Colonic mucosa (tissue), 4 donors: ENCODE measurements at regions not wholly inside any gene's neighbourhood (a gene's known extent, or its start where the extent isn't known, plus 50 kb on each side); places are given as distances from the start of the nearest gene placed in this dataset.

Source experiments
- DNase-seq: peaks from one replicate; pipeline ENCODE4 v3.0.0-alpha.2; 2020
- H3K27ac ChIP-seq: fragments of 200-600 bp; one replicate; pipeline ENCODE4 v1.8.0; 2021
- H3K27me3 ChIP-seq: fragments of 200-600 bp; one replicate; pipeline ENCODE4 v1.8.0; 2021
- H3K36me3 ChIP-seq: fragments of 200-600 bp; one replicate; pipeline ENCODE4 v1.8.0; 2021
- H3K4me1 ChIP-seq: fragments of 200-600 bp; one replicate; pipeline ENCODE4 v1.8.0; 2021; ENCODE audit warnings: mild to moderate bottlenecking
- H3K4me3 ChIP-seq: fragments of 200-600 bp; one replicate; pipeline ENCODE4 v1.8.0; 2021
- H3K9ac ChIP-seq, 2 donors: one replicate each; pipeline ENCODE4 v1.7.0; 2013; ENCODE audit warnings: control low read depth in 2 of 2, low read depth in 2 of 2, low read length in 2 of 2
- H3K9me3 ChIP-seq: fragments of 200-600 bp; one replicate; pipeline ENCODE4 v1.8.0; 2021
- CTCF ChIP-seq: fragments of 200-600 bp; IDR thresholded peaks from one replicate; pipeline ENCODE4 v1.8.0; 2022; ENCODE audit warnings: antibody characterized with exemption, mild to moderate bottlenecking
- intact Hi-C: fragments of 100-400 bp; cut with DNase I; formaldehyde crosslinking; loops from one replicate; pipeline ENCODE4 v1.14.1; 2022
- donor health status: healthy.
- donor health status: DM: no; HTN: no; CAD: no.
- donor health status: DM: no; HTN: no; CAD: no.

- no peaks in the 10 kb centered on the region for H3K27me3 ChIP-seq
- no peak for DNase-seq
- H3K4me3 ChIP-seq, result no peak overlapping the region
- intact Hi-C loops, result no loop called here
- H3K9me3 ChIP-seq, result no peaks in the 10 kb centered on the region
- H3K4me1 ChIP-seq, result no peaks in the 10 kb centered on the region
- H3K9ac ChIP-seq, result no peak overlapping the region
- no peaks in the 10 kb centered on the region for H3K36me3 ChIP-seq
- no peak overlapping the region for H3K27ac ChIP-seq
- no peak for TF ChIP-seq CTCF
These were observed 156.6 kb upstream of the MTNR1B start for GRCh38 chr11:92812841-92813240.

GRCh38 chr11:92819830-92820229 lies 149.6 kb upstream of the MTNR1B start:
- Histone ChIP-seq H3K36me3 (no peaks in the 10 kb centered on the region), H3K27me3 (no peaks in the 10 kb centered on the region), H3K4me3 (no peak overlapping the region), H3K9me3 (no peaks in the 10 kb centered on the region), H3K4me1 (no peaks in the 10 kb centered on the region), H3K27ac (no peak overlapping the region), H3K9ac (no peak overlapping the region)
- no peak for DNase-seq
- TF ChIP-seq CTCF, result no peak
- intact Hi-C loops, result no loop called here

- Histone ChIP-seq H3K4me1 (no peaks in the 10 kb centered on the region), H3K27me3 (no peaks in the 10 kb centered on the region)
- no peak for DNase-seq
These were observed 148.6 kb upstream of the MTNR1B start for GRCh38 chr11:92820860-92821259.

GRCh38 chr11:92822410-92822809 lies 147.0 kb upstream of the MTNR1B start:
- no peak for DNase-seq
- no peak overlapping the region for H3K9ac ChIP-seq
- intact Hi-C loops, result no loop called here
- no peak for TF ChIP-seq CTCF
- H3K4me3 ChIP-seq, result no peak overlapping the region
- H3K27me3 ChIP-seq, result no peaks in the 10 kb centered on the region
- no peak overlapping the region for H3K27ac ChIP-seq
- H3K9me3 ChIP-seq, result no peaks in the 10 kb centered on the region
- no peaks in the 10 kb centered on the region for H3K4me1 ChIP-seq
- no peaks in the 10 kb centered on the region for H3K36me3 ChIP-seq

More at GRCh38 chr11:92820860-92821259, 148.6 kb upstream of the MTNR1B start:
- intact Hi-C loops, result no loop called here
- TF ChIP-seq CTCF, result no peak
- no peaks in the 10 kb centered on the region for H3K36me3 ChIP-seq
- H3K9ac ChIP-seq, result no peak overlapping the region
- H3K27ac ChIP-seq, result no peak overlapping the region
- no peaks in the 10 kb centered on the region for H3K9me3 ChIP-seq
- no peak overlapping the region for H3K4me3 ChIP-seq

GRCh38 chr11:92826136-92826535 lies 143.3 kb upstream of the MTNR1B start:
- Histone ChIP-seq H3K9ac (no peak overlapping the region), H3K4me1 (no peaks in the 10 kb centered on the region), H3K4me3 (no peak overlapping the region), H3K9me3 (no peaks in the 10 kb centered on the region), H3K36me3 (no peaks in the 10 kb centered on the region), H3K27ac (no peak overlapping the region), H3K27me3 (no peaks in the 10 kb centered on the region)
- intact Hi-C loops, result no loop called here
- DNase-seq, result no peak
- no peak for TF ChIP-seq CTCF

GRCh38 chr11:92826603-92827002 lies 142.8 kb upstream of the MTNR1B start:
- Histone ChIP-seq H3K9me3 (no peaks in the 10 kb centered on the region), H3K27me3 (no peaks in the 10 kb centered on the region), H3K9ac (no peak overlapping the region), H3K4me1 (no peaks in the 10 kb centered on the region), H3K27ac (no peak overlapping the region), H3K4me3 (no peak overlapping the region), H3K36me3 (no peaks in the 10 kb centered on the region)
- intact Hi-C loops, result no loop called here
- no peak for DNase-seq
- no peak for TF ChIP-seq CTCF
